GM12878 (cell line): ENCODE measurements at regions not wholly inside any gene's neighbourhood (a gene's known extent, or its start where the extent isn't known, plus 50 kb on each side); places are given as distances from the start of the nearest gene placed in this dataset.
"Not testable (repeated sequence)": the region's sequence is repeated elsewhere in the genome, so short reads cannot be mapped to it uniquely, and the experiment has no call there.

Source experiments
- ATAC-seq: fragments of 200-7000 bp; cut with Tn5 transposase; 3 replicates; pipeline ENCODE4 v1.9.1; 2020; ENCODE audit warnings: mild to moderate bottlenecking, moderate library complexity
- BruUV-seq: library from RNA; stranded (reverse); fragments of 400-500 nt; replicated peaks from 2 replicates; lab custom pipeline; 2021; lab: Mats Ljungman, UMichigan
- CTCF ChIA-PET: fragments of 300-600 bp; sonication (Branson Sonifier 250); formaldehyde crosslinking; extraction: SDS; loops from one replicate; lab custom pipeline; 2021; ENCODE audit warnings: inconsistent platforms; lab: Yijun Ruan, JAX
- POLR2A ChIA-PET: fragments of 350-600 bp; formaldehyde crosslinking; extraction: SDS; loops from one replicate; lab custom pipeline; 2021; ENCODE audit warnings: inconsistent platforms; lab: Charles Lee
- RAD21 ChIA-PET: fragments of 300-600 bp; sonication (Branson Sonifier 250); formaldehyde crosslinking; loops from one replicate; lab custom pipeline; 2023; ENCODE audit warnings: antibody characterized with exemption; ENCODE audit not compliant: unreplicated experiment; lab: Charles Lee
- SMC1A ChIA-PET: fragments of 300-600 bp; sonication (Branson Sonifier 250); formaldehyde crosslinking; loops from one replicate; lab custom pipeline; 2023; ENCODE audit not compliant: unreplicated experiment, uncharacterized antibody; lab: Charles Lee
- DNase-seq: peaks from one replicate; pipeline ENCODE4 v3.0.0-alpha.2; 2011; ENCODE audit warnings: low read depth, low spot score
- FAIRE-seq: peaks from 3 replicates; lab custom pipeline; 2011; peaks lifted over from hg19 to GRCh38; lab: Jason Lieb, UNC
- H2AFZ ChIP-seq: 2 replicates; pipeline ENCODE4 v1.6.0; 2011; ENCODE audit warnings: low read depth, low read length, control low read depth; ENCODE audit not compliant: control insufficient read depth
- H3K27ac ChIP-seq: 2 replicates; pipeline ENCODE4 v1.5.1; 2011; ENCODE audit warnings: control low read depth; ENCODE audit not compliant: control insufficient read depth, insufficient read depth
- H3K27me3 ChIP-seq, 2 experiments: replicated peaks in 1 of 2; 2 replicates each; pipeline versions ENCODE4 v1.6.0 to v1.6.1; 2011; ENCODE audit warnings: low read length in 1 of 2; ENCODE audit not compliant: control insufficient read depth in 2 of 2, insufficient read depth in 2 of 2
- H3K36me3 ChIP-seq, 2 experiments: 2 replicates each; pipeline ENCODE4 v1.5.1; 2011; ENCODE audit warnings: low read length in 1 of 2; ENCODE audit not compliant: control insufficient read depth in 2 of 2, insufficient read depth in 2 of 2
- H3K4me1 ChIP-seq: 2 replicates; pipeline ENCODE4 v1.6.1; 2011; ENCODE audit warnings: mild to moderate bottlenecking, low read length, moderate library complexity, mixed read lengths; ENCODE audit not compliant: control insufficient read depth, insufficient read depth
- H3K4me2 ChIP-seq: 2 replicates; pipeline ENCODE4 v1.6.0; 2011; ENCODE audit warnings: control low read depth; ENCODE audit not compliant: control insufficient read depth, insufficient read depth
- H3K4me3 ChIP-seq: fragments of 200-600 bp; sonication (generic); 2 replicates; pipeline ENCODE4 v1.5.1; 2016
- H3K79me2 ChIP-seq: 2 replicates; pipeline ENCODE4 v1.6.0; 2011; ENCODE audit warnings: low read length; ENCODE audit not compliant: control insufficient read depth, insufficient read depth
- H3K9ac ChIP-seq: 2 replicates; pipeline ENCODE4 v1.8.0; 2011; ENCODE audit warnings: low read length, control low read depth, mixed read lengths; ENCODE audit not compliant: control insufficient read depth, insufficient read depth
- H3K9me3 ChIP-seq: replicated peaks from 3 replicates; pipeline ENCODE4 v1.5.1; 2011; ENCODE audit warnings: mild to moderate bottlenecking, low read length; ENCODE audit not compliant: control insufficient read depth, insufficient read depth
- H4K20me1 ChIP-seq: 2 replicates; pipeline ENCODE4 v1.6.0; 2011; ENCODE audit not compliant: control insufficient read depth, insufficient read depth
- ATF7 ChIP-seq: fragments of 450-650 bp; IDR thresholded peaks from 2 replicates; pipeline ENCODE4 v1.6.1; 2016; ENCODE audit warnings: low read depth, mild to moderate bottlenecking
- BMI1 ChIP-seq: fragments of 450-650 bp; IDR thresholded peaks from 2 replicates; pipeline ENCODE4 v1.6.1; 2016; ENCODE audit warnings: mild to moderate bottlenecking, moderate library complexity, borderline replicate concordance
- NBN ChIP-seq: fragments of 450-650 bp; IDR thresholded peaks from 2 replicates; pipeline ENCODE4 v1.6.1; 2016
- WGBS: methylation state at CpG from one replicate; pipeline ENCODE4 v1.1.6; 2016; ENCODE audit warnings: low lambda C conversion rate; ENCODE audit not compliant: insufficient replicate concordance, insufficient coverage; ENCODE audit errors: missing lambda C conversion rate; 5-methylcytosine and 5-hydroxymethylcytosine counted together
- in situ Hi-C: fragments of 300-500 bp; cut with MboI; formaldehyde crosslinking; loops from 9 replicates; pipeline ENCODE4 v1.14.3; 2018; ENCODE audit warnings: mixed read lengths
- intact Hi-C: fragments of 100-400 bp; cut with micrococcal nuclease; formaldehyde crosslinking; loops from one replicate; pipeline ENCODE4 v1.14.2; 2022; ENCODE audit not compliant: unreplicated experiment
- TF ChIP-seq, protein P1 (sequence below): fragments of 450-650 bp; IDR thresholded peaks from 2 replicates; pipeline ENCODE4 v1.6.1; 2017; ENCODE audit warnings: low read depth, mild to moderate bottlenecking, moderate library complexity
- TF ChIP-seq, protein P2 (sequence below): fragments of 450-650 bp; IDR thresholded peaks from 2 replicates; pipeline ENCODE4 v1.6.1; 2016; ENCODE audit warnings: mild to moderate bottlenecking
- TF ChIP-seq, protein P3 (sequence below): fragments of 450-650 bp; IDR thresholded peaks from 2 replicates; pipeline ENCODE4 v1.6.1; 2016; ENCODE audit warnings: mild to moderate bottlenecking, moderate library complexity, borderline replicate concordance

DNA sequence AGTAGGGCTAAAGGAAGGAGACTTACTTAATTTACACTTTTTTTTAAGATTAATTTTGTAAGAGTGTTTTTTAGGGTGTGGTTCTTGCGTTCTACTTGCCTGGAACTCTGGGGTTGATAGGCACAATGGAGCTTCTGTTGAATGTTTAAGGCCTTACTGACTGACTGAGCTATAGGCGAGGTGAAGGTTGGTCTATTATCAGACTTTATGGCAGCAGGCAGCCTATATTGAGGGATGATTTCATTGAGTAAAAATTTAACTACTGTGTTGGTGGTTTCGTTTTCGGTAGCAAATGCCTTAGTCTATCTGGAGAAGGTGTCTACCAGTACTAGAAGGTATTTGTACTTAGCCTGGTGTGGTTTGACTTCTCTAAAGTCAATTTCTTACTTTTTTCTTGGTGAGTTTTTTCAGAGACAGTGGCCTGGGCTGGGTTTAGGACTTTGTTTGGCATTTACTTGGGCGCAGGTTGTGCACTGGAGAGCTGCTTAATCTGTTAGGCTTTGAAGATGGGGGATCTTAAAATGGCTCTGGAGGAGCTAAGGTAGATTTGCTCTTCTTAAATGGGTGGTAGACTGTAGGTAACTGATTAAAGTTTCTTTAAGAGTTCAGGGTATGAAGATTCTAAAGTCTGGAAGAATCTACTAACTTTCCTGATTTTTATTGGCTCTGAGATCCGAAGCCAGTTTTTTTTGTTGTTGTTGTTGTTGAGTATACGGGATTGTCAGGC is 164.5 kb upstream of the CCZ1B start:
- WGBS: 22% methylated on average over 7 of the region's 7 CpGs
- H3K9ac ChIP-seq, H3K4me2 ChIP-seq, ATAC-seq, intact Hi-C loops, H2AFZ ChIP-seq, BruUV-seq, in situ Hi-C loops, H3K4me1 ChIP-seq, H3K36me3 ChIP-seq, H3K79me2 ChIP-seq, H3K27ac ChIP-seq: not testable (repeated sequence)
- RAD21 ChIA-PET: interaction anchor here (0.6 to 1.3 kb wide), 3 partner anchors 186 to 986 kb away, joined by 3 read pairs; no protein-coding TSS in a partner anchor
- TF ChIP-seq NBN (0 out of 2 replicates have a peak, but pooled peaks have one; percentile 43), ATF7 (peak; percentile 86)
- TF ChIP-seq, protein P1, sequence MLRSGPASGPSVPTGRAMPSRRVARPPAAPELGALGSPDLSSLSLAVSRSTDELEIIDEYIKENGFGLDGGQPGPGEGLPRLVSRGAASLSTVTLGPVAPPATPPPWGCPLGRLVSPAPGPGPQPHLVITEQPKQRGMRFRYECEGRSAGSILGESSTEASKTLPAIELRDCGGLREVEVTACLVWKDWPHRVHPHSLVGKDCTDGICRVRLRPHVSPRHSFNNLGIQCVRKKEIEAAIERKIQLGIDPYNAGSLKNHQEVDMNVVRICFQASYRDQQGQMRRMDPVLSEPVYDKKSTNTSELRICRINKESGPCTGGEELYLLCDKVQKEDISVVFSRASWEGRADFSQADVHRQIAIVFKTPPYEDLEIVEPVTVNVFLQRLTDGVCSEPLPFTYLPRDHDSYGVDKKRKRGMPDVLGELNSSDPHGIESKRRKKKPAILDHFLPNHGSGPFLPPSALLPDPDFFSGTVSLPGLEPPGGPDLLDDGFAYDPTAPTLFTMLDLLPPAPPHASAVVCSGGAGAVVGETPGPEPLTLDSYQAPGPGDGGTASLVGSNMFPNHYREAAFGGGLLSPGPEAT: peak; percentile 39; the same call in 1 of the 2 replicates
- TF ChIP-seq, all 136 proteins: peak for 3; not testable (repeated sequence) for 133
- H3K4me3 ChIP-seq, H4K20me1 ChIP-seq, POLR2A ChIA-PET, FAIRE-seq, H3K9me3 ChIP-seq, H3K27me3 ChIP-seq: not testable (repeated sequence)
- DNase-seq: peak; percentile 11
- ChIA-PET CTCF (interaction anchor here (1.3 kb wide), 1 partner anchor 115 kb away, joined by 3 read pairs; no protein-coding TSS in a partner anchor), SMC1A (interaction anchor here (0.7 to 1.5 kb wide), 4 partner anchors 14 to 113 kb away, joined by 3 to 5 read pairs (median 4); no protein-coding TSS in a partner anchor)

DNA sequence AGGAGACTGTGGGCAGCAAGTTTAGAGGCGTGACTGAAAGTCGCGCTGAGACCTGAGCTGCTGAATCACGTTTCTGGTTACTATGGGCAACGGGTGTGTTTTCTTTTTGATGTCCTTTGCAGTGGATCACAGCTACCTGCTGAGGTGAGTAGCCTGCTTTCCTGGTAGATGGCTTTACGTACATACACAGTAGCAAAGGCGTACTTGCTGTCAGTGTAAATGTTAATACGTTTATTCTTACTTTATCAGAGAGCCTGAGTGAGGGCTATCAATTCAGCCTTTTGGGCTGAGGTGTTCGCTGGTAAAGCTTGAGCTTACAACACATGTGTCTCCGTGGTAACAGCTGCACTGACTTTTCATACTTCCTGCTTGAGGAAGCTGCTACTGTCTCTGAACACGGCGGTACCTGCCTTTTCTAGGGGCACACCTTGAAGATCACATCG is 165.1 kb upstream of the CCZ1B start:
- H3K79me2 ChIP-seq, H3K4me1 ChIP-seq, H3K36me3 ChIP-seq, intact Hi-C loops, H3K9me3 ChIP-seq, H3K4me2 ChIP-seq, BruUV-seq, H3K27ac ChIP-seq, H3K4me3 ChIP-seq, H2AFZ ChIP-seq, DNase-seq, FAIRE-seq, H4K20me1 ChIP-seq, POLR2A ChIA-PET, in situ Hi-C loops, H3K27me3 ChIP-seq, ATAC-seq, H3K9ac ChIP-seq: not testable (repeated sequence)
- ChIA-PET RAD21 (interaction anchor here (0.6 to 1.3 kb wide), 4 partner anchors 59 to 985 kb away, joined by 3 read pairs; no protein-coding TSS in a partner anchor), CTCF (interaction anchor here (1.3 kb wide), 1 partner anchor 114 kb away, joined by 3 read pairs; no protein-coding TSS in a partner anchor), SMC1A (interaction anchor here (0.7 to 1.5 kb wide), 4 partner anchors 13 to 112 kb away, joined by 3 to 5 read pairs (median 4); no protein-coding TSS in a partner anchor)
- 47% methylated on average over 13 of the region's 13 CpGs for WGBS
- TF ChIP-seq, protein P2, sequence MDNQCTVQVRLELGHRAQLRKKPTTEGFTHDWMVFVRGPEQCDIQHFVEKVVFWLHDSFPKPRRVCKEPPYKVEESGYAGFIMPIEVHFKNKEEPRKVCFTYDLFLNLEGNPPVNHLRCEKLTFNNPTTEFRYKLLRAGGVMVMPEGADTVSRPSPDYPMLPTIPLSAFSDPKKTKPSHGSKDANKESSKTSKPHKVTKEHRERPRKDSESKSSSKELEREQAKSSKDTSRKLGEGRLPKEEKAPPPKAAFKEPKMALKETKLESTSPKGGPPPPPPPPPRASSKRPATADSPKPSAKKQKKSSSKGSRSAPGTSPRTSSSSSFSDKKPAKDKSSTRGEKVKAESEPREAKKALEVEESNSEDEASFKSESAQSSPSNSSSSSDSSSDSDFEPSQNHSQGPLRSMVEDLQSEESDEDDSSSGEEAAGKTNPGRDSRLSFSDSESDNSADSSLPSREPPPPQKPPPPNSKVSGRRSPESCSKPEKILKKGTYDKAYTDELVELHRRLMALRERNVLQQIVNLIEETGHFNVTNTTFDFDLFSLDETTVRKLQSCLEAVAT: peak; percentile 54; the same call in 1 of the 2 replicates
- TF ChIP-seq BMI1: peak; percentile 71; the same call in 1 of the 2 replicates
- TF ChIP-seq, protein P3, sequence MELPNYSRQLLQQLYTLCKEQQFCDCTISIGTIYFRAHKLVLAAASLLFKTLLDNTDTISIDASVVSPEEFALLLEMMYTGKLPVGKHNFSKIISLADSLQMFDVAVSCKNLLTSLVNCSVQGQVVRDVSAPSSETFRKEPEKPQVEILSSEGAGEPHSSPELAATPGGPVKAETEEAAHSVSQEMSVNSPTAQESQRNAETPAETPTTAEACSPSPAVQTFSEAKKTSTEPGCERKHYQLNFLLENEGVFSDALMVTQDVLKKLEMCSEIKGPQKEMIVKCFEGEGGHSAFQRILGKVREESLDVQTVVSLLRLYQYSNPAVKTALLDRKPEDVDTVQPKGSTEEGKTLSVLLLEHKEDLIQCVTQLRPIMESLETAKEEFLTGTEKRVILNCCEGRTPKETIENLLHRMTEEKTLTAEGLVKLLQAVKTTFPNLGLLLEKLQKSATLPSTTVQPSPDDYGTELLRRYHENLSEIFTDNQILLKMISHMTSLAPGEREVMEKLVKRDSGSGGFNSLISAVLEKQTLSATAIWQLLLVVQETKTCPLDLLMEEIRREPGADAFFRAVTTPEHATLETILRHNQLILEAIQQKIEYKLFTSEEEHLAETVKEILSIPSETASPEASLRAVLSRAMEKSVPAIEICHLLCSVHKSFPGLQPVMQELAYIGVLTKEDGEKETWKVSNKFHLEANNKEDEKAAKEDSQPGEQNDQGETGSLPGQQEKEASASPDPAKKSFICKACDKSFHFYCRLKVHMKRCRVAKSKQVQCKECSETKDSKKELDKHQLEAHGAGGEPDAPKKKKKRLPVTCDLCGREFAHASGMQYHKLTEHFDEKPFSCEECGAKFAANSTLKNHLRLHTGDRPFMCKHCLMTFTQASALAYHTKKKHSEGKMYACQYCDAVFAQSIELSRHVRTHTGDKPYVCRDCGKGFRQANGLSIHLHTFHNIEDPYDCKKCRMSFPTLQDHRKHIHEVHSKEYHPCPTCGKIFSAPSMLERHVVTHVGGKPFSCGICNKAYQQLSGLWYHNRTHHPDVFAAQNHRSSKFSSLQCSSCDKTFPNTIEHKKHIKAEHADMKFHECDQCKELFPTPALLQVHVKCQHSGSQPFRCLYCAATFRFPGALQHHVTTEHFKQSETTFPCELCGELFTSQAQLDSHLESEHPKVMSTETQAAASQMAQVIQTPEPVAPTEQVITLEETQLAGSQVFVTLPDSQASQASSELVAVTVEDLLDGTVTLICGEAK: 0 out of 2 replicates have a peak, but pooled peaks have one; percentile 18
